Fibroblast of upper back skin (primary cell): ENCODE measurements at regions not wholly inside any gene's neighbourhood (a gene's known extent, or its start where the extent isn't known, plus 50 kb on each side); places are given as distances from the start of the nearest gene placed in this dataset.
"Not testable (repeated sequence)": the region's sequence is repeated elsewhere in the genome, so short reads cannot be mapped to it uniquely, and the experiment has no call there.

Experiments
- DNase-seq: peaks from one replicate; pipeline ENCODE4 v3.0.0-alpha.2; 2013

DNA sequence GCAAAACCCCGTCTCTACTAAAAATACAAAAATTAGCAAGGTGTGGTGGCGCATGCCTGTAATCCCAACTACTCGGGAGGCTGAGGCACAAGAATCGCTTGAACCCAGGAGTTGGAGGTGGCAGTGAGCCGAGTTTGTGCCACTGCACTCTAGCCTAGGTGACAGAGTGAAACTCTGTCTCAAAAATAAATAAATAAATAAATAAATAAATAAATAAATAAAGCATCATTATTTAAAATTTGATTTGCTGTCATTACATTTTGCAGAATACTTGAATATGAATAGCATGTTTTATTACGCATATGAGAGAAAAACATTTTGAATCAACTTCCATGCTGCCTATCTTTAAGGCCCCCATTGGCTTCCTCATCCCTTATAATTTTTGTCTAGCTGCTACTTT is 53.4 kb upstream of the MED14 start:
- DNase-seq, result not testable (repeated sequence)

- DNase-seq, result no peak
These were observed 57.1 kb upstream of the MED14 start for GRCh38 chrX:40792433-40792832.

GRCh38 chrX:40794829-40795130 is 59.4 kb upstream of the MED14 start:
- peak; percentile 49 for DNase-seq

DNA sequence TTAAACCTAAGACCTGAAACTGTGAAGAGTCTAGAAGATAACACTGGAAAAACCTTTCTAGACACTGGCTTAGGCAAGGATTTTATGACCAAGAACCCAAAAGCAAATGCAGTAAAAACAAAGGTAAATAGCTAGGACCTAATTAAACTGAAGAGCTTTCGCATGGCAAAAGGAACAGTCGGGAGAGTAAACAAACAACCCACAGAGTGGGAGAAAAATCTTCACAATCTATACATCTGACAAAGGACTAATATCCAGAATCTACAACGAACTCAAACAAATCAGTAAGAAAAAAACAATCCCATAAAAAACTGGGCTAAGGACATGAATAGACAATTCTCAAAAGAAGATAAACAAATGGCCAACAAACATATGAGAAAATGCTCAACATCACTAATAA is 64.4 kb upstream of the MED14 start:
- not testable (repeated sequence) for DNase-seq

DNA sequence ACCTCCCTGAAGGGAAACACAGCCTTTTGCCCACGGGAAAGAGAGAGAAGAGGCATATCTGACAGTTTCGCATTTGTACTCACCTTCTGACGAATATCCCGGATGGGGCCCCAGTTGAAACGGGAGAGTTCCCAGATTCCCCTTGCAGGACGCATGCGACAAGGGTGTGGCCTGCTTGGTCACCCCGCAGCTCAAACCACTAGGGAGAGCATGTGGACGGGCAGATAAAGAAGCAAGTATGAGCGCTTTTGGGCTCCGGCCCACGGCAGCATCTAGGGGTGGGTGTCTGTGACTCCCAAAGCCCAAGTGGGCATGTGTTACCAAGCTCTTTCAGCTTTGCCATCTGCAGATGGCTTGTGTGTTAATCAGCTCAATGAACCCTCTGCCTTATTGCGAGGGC is 70.1 kb upstream of the MED14 start:
- DNase-seq, result no peak

DNA sequence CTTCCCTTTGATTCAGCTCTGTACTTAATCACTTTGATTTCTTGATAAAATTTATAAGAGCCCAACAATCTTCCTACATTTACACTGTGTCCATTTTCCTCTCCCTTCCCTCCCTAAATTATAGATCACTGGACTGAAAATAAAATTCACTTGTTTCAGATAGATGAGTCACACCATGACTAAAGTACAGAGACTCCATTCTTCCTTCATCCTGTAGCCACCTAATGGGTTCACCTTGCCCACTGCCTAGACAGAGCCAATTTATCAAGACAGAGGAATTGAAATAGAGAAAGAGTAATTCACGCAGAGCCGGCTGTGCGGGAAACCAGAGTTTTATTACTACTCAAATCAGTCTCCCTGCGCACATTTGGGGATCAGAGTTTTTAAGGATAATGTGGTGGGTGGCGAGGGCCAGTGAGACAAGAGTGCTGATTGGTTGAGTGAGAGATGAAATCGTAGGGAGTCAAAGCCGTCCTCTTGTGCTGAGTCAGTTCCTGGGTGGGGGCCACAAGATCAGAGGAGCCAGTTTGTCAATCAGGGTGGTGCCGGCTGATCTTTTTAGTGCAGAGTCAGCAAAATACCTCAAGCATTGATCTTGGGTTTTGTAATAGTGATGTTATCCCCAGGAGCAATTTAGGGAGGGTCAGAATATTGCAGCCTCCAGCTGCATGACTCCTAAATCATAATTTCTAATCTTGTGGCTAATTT is 71.3 kb upstream of the MED14 start:
- peak; percentile 0 for DNase-seq

GRCh38 chrX:40807384-40807783 is 72.0 kb upstream of the MED14 start:
- no peak for DNase-seq

DNA sequence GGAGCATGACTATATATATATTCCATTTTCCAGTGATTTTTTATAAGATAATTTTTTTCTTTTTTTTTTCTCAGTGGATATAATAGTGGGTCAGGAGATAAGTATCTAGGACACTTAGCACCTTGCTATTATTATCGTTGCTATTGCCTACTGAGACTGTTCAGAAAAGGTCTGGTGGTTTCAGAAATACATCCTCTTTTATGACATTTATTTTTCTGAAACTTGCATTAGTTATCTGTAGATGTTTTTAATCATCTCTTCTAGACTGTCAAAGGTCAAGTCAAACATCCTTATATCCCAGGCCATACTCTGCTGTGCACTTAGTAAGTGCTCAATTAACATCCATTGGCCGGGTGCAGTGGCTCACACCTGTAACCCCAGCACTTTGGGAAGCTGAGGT is 72.9 kb upstream of the MED14 start:
- DNase-seq, result no peak

DNA sequence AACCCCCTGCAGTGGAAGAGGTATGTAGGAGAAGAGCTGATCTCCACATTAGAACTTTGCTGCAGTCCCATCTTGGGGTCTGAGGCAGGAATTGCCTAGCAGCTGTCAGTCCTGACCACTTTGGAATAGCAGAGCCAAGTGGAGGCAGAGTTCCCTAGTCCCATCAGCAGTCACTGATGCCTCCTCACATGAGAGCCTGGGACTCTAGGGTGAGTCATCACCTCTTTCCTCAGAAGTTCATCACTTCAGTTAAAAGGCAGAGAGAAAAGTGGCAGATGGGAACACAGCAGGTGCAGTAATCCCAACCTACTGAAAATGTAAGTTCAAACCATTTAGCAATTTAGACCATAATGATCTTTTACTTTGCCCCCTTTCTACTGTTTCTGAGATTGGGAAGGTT is 73.9 kb upstream of the MED14 start:
- DNase-seq, result peak; percentile 15

DNA sequence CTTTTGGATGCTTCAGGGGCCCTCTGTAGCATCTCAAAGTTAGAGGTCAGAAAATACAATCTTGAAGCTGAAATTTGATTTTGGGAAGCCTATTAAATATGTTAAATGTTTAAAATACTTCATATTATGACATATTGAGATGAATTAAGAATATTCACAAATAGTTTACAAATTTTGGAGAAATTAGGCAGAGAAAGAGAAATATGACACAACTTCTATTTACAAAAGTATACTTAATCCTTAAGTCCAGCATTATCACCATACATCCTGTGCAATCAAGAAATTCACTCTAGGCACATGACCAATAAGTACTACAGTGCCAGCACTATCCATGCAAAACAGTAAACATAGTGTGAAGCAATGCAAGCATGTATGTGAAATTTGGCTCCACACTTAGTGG is 79.7 kb upstream of the MED14 start:
- DNase-seq, result not testable (repeated sequence)

DNA sequence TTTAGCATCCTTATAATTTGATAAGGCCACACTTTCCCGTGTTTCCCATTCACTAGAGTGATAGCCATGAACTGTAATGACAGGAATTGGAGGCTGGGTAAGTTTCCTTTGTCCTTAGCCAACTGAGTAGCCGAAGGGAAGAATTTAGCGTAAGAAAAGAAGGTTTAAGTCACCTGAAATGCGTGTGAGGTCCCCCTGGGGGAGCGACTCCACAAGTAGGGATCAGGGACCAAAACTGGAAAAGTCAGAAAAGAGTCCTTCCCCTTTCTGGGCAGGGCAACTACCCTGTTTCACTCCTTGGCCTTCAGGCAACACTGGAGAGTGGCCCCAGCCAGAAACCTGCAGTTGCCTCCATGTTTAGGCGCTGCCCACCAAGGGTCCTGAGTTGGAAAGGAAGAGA is 81.6 kb upstream of the MED14 start:
- DNase-seq, result no peak

DNA sequence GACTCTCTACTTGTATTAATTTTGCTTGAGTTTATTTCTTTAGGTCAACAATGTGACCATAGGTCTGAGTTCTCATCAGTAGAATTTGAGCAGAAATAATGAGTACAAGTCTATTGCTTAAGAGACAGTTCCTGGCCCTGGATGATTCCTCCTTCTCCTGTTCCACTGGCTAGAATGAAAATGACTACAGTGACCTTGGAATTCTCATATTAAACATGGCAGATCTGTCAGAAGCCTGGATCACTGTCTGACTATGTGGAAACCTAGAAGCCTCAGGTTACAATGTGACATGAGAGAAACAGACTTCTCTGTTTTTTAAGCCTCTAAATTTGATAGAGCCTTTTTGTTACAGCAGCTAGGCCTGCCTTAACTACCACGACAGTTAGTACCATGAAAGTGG is 82.9 kb upstream of the MED14 start:
- DNase-seq, result no peak

- DNase-seq, result no peak
These were observed 86.4 kb upstream of the MED14 start for GRCh38 chrX:40821780-40822179.

GRCh38 chrX:40827331-40827730 is 92.0 kb upstream of the MED14 start:
- DNase-seq, result no peak

- DNase-seq, result no peak
These were observed 96.4 kb upstream of the MED14 start for GRCh38 chrX:40831750-40832149.

GRCh38 chrX:40832723-40833122 is 97.4 kb upstream of the MED14 start:
- DNase-seq, result no peak

- DNase-seq, result no peak
These were observed 98.9 kb upstream of the MED14 start for GRCh38 chrX:40834225-40834624.

- no peak for DNase-seq
These were observed 100.2 kb upstream of the MED14 start for GRCh38 chrX:40835526-40835925.

DNA sequence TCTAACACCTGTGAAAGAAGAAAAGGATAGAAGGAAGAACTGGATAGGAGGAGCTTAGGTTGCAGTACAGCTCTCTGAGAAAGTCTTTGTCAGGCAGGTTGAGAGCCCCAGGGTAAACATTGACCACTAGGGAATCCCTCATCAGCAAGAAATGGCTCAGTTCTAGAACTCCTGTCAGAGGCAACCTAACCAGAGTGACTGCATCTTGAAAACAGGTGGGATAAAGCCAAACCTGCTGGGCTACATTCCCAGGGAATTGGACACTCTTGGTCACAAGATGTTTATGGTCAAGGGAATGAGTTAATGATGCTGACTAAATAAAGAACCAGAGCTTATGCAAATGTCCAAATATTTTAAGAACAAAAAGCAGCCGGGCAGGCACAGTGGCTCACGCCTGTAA is 108.3 kb upstream of the MED14 start:
- no peak for DNase-seq

DNA sequence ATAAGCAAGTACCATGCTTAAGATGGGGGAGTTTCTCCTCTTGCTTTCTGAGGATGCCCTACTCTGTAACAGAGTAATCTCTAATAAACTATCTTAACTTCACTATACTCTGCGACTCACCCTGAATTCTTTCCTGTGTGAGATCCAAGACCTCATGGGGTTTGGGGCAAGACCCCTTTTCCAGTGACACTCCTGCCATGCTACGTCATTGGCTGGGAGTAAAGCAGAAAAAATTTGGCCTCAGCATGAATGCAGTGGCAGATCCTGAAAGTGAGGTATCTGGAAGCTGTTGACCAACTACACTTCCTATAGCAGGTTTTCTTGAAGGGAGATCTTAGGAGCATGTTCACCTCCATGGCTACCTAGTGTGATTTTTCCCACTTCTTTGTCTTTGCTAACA is 109.1 kb upstream of the MED14 start:
- peak; percentile 43 for DNase-seq

- DNase-seq, result peak; percentile 95
These were observed 110.1 kb upstream of the MED14 start for GRCh38 chrX:40845331-40845911.

- peak; percentile 13 for DNase-seq
These were observed 114.8 kb upstream of the MED14 start for GRCh38 chrX:40849906-40850823.

- no peak for DNase-seq
These were observed 117.2 kb upstream of the MED14 start for GRCh38 chrX:40852586-40852985.
